ENCODE measurements at regions not wholly inside any gene's neighbourhood (a gene's known extent, or its start where the extent isn't known, plus 50 kb on each side); places are given as distances from the start of the nearest gene placed in this dataset.

GRCh38 chr4:147088146-147088545, 142.5 kb upstream of the TTC29 start:
- intact Hi-C loops (cut with DNase I) = no loop called here
- Histone ChIP-seq H3K9me3 (no peaks in the 10 kb centered on the region), H3K4me1 (no peaks in the 10 kb centered on the region), H3K27me3 (no peaks in the 10 kb centered on the region), H3K36me3 (no peaks in the 10 kb centered on the region), H3K4me3 (no peak overlapping the region), H3K27ac (no peak overlapping the region)
- DNase-seq = no peak
- TF ChIP-seq EP300 (IDR thresholded peaks at IDR 0.05) = no peak
- TF ChIP-seq POLR2A (IDR thresholded peaks at IDR 0.05) = no peak
- no peak for TF ChIP-seq POLR2AphosphoS5 (IDR thresholded peaks at IDR 0.05)
- TF ChIP-seq CTCF (IDR thresholded peaks at IDR 0.05) = no peak
- WGBS, 2 donors = 70 to 80% methylated on average over 4 of the region's 4 CpGs

GRCh38 chr4:147090486-147090885, 144.8 kb upstream of the TTC29 start:
- TF ChIP-seq EP300 (IDR thresholded peaks at IDR 0.05) (no peak), POLR2A (IDR thresholded peaks at IDR 0.05) (no peak), CTCF (IDR thresholded peaks at IDR 0.05) (no peak), POLR2AphosphoS5 (IDR thresholded peaks at IDR 0.05) (no peak)
- 30 to 67% methylated on average over 5 of the region's 5 CpGs for WGBS, 2 donors
- H3K4me3 ChIP-seq = no peak overlapping the region
- intact Hi-C loops (cut with DNase I) = loop anchor here (10.0 kb wide), 1 partner anchor 746 kb away; no protein-coding TSS in a partner anchor
- no peaks in the 10 kb centered on the region for H3K9me3 ChIP-seq
- no peaks in the 10 kb centered on the region for H3K4me1 ChIP-seq
- no peaks in the 10 kb centered on the region for H3K27me3 ChIP-seq
- H3K36me3 ChIP-seq = no peaks in the 10 kb centered on the region
- H3K27ac ChIP-seq = no peak overlapping the region
- DNase-seq = no peak

- 11 to 61% methylated on average over 2 of the region's 2 CpGs for WGBS, 2 donors
- H3K4me1 ChIP-seq = no peaks in the 10 kb centered on the region
- TF ChIP-seq POLR2A (IDR thresholded peaks at IDR 0.05) = no peak
- TF ChIP-seq EP300 (IDR thresholded peaks at IDR 0.05) = no peak
- TF ChIP-seq CTCF (IDR thresholded peaks at IDR 0.05) = no peak
- TF ChIP-seq POLR2AphosphoS5 (IDR thresholded peaks at IDR 0.05) = no peak
- no peaks in the 10 kb centered on the region for H3K9me3 ChIP-seq
- DNase-seq = no peak
- no peak overlapping the region for H3K4me3 ChIP-seq
- H3K36me3 ChIP-seq = no peaks in the 10 kb centered on the region
- H3K27me3 ChIP-seq = no peaks in the 10 kb centered on the region
- H3K27ac ChIP-seq = no peak overlapping the region
- intact Hi-C loops (cut with DNase I) = loop anchor here (10.0 kb wide), 1 partner anchor 748 kb away; no protein-coding TSS in a partner anchor
Measured at GRCh38 chr4:147093206-147093605, 147.5 kb upstream of the TTC29 start.

- Histone ChIP-seq H3K27ac (no peak overlapping the region), H3K4me1 (no peaks in the 10 kb centered on the region), H3K4me3 (no peak overlapping the region), H3K9me3 (no peaks in the 10 kb centered on the region), H3K36me3 (no peaks in the 10 kb centered on the region), H3K27me3 (no peaks in the 10 kb centered on the region)
- no peak for DNase-seq
- intact Hi-C loops (cut with DNase I) = loop anchor here (10.0 kb wide), 1 partner anchor 749 kb away; no protein-coding TSS in a partner anchor
- 60 to 81% methylated on average over 2 of the region's 2 CpGs for WGBS, 2 donors
- TF ChIP-seq CTCF (IDR thresholded peaks at IDR 0.05) (no peak), POLR2A (IDR thresholded peaks at IDR 0.05) (no peak), EP300 (IDR thresholded peaks at IDR 0.05) (no peak), POLR2AphosphoS5 (IDR thresholded peaks at IDR 0.05) (no peak)
Measured at GRCh38 chr4:147094238-147094637, 148.6 kb upstream of the TTC29 start.
